ENCODE measurements at regions not wholly inside any gene's neighbourhood (a gene's known extent, or its start where the extent isn't known, plus 50 kb on each side); places are given as distances from the start of the nearest gene placed in this dataset.

DNA sequence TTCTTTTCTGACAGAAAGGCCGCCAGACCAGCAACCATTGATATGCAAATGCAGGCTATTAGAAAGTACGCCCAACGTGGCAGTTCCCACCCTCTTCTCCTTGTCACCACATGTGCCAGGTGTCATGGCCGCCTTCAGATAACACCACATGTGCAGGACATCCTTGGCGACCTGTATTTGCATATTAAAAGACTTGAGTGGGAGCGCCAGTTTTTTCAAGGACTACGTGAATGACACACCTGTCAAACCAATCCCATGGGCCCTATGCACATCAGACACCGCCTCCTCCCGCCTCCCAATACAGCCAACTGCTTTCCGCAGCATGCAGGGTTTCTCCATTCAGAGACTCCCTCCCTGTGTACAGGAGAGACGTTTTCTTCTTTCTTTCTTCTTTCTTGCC, 318.6 kb upstream of the FAR2 start:
- H3K9me3 Mint-ChIP-seq = peaks cover 9% of the 10 kb centered on the region
- peaks cover 11% of the 10 kb centered on the region for H3K36me3 Mint-ChIP-seq
- H3K27me3 Mint-ChIP-seq = peaks cover 6% of the 10 kb centered on the region
- H3K4me1 Mint-ChIP-seq (ENCODE audit: unreplicated experiment) = no peaks in the 10 kb centered on the region
- no peak for DNase-seq (ENCODE audit: extremely low spot score, unreplicated experiment)
- no peak overlapping the region for H3K4me3 Mint-ChIP-seq
- no peak overlapping the region for H3K27ac Mint-ChIP-seq
- no peak for TF ChIP-seq CTCF (conservative IDR thresholded peaks at IDR 0.05)

DNA sequence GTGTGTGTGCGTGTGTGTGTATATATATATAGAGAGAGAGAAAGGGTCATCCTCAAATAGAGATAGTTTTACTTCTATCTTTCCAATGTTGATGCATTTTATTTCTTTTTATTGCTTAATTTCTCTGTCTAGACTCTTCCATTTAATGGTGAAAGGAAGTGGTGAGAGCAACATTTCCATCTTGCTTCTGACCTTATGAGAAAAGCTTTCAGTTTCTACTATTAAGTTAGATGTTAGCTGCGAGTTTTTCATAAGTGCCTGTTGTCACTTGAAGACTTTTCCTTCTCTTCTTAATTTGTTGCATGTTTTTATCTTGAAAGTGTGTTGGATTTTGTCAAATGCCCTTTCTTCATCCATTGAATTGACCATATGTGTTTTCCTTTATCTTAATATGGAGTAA, 304.4 kb upstream of the FAR2 start:
- H3K9me3 Mint-ChIP-seq = no peaks in the 10 kb centered on the region
- H3K27ac Mint-ChIP-seq = no peak overlapping the region
- no peak overlapping the region for H3K4me3 Mint-ChIP-seq
- H3K36me3 Mint-ChIP-seq = no peaks in the 10 kb centered on the region
- DNase-seq (ENCODE audit: extremely low spot score, unreplicated experiment) = no peak
- TF ChIP-seq CTCF (conservative IDR thresholded peaks at IDR 0.05) = no peak
- no peaks in the 10 kb centered on the region for H3K27me3 Mint-ChIP-seq
- no peaks in the 10 kb centered on the region for H3K4me1 Mint-ChIP-seq (ENCODE audit: unreplicated experiment)

DNA sequence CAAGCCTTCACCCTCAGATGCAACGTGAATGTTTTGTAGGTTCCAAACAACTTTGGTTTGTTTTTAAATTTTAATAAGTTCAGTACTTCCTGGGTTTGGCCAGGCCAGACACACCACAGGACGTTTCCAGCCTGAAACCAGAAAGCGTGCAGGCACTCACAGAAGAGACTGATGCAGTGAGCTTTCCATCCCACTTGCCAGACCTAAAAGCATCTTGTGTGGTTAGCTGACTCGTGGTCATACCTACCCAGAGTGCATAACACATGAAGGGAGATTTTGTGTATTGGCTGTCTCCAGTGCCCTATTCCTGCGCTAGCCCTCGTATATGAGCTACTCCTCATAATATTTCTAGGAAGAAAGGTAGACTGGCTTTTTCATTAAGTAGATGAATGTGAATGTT, 297.3 kb upstream of the FAR2 start:
- Mint-ChIP-seq H3K27ac (no peak overlapping the region), H3K4me3 (no peak overlapping the region)
- DNase-seq (ENCODE audit: extremely low spot score, unreplicated experiment) = no peak

GRCh38 chr12:28855761-28856310, 293.2 kb upstream of the FAR2 start:
- no peak for TF ChIP-seq CTCF (conservative IDR thresholded peaks at IDR 0.05)
- Mint-ChIP-seq H3K27me3 (no peaks in the 10 kb centered on the region), H3K36me3 (no peaks in the 10 kb centered on the region), H3K4me3 (no peak overlapping the region), H3K27ac (no peak overlapping the region), H3K9me3 (no peaks in the 10 kb centered on the region), H3K4me1 (ENCODE audit: unreplicated experiment) (no peaks in the 10 kb centered on the region)
- DNase-seq (ENCODE audit: extremely low spot score, unreplicated experiment) = no peak

More for the DNA sequence above, 297.3 kb upstream of the FAR2 start:
- no peaks in the 10 kb centered on the region for H3K9me3 Mint-ChIP-seq
- no peaks in the 10 kb centered on the region for H3K4me1 Mint-ChIP-seq (ENCODE audit: unreplicated experiment)
- no peak for TF ChIP-seq CTCF (conservative IDR thresholded peaks at IDR 0.05)
- no peaks in the 10 kb centered on the region for H3K36me3 Mint-ChIP-seq
- H3K27me3 Mint-ChIP-seq = no peaks in the 10 kb centered on the region

DNA sequence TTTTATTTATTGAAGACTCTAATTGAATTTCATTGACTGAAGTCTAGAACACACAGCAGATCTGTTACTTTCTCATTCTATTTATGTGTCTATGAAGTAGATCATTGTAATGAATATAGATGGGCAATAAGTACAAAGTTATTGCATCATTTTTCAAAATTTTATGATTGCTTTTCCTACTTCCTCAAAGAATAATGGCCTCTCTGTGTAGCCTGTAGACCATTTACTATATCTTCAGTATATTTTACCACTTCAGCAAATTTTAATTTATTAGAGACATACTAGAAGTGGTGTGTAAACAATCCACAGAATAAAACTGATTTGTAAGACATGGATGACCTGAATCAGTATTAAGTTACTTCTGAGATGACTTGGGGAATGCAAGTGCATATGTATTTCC, 291.7 kb upstream of the FAR2 start:
- Mint-ChIP-seq H3K27me3 (no peaks in the 10 kb centered on the region), H3K4me3 (no peak overlapping the region), H3K9me3 (no peaks in the 10 kb centered on the region), H3K36me3 (no peaks in the 10 kb centered on the region), H3K27ac (no peak overlapping the region), H3K4me1 (ENCODE audit: unreplicated experiment) (no peaks in the 10 kb centered on the region)
- no peak for DNase-seq (ENCODE audit: extremely low spot score, unreplicated experiment)
- no peak for TF ChIP-seq CTCF (conservative IDR thresholded peaks at IDR 0.05)

GRCh38 chr12:28859551-28859950, 289.5 kb upstream of the FAR2 start:
- no peak overlapping the region for H3K4me3 Mint-ChIP-seq
- TF ChIP-seq CTCF (conservative IDR thresholded peaks at IDR 0.05) = no peak
- H3K27ac Mint-ChIP-seq = no peak overlapping the region
- no peak for DNase-seq (ENCODE audit: extremely low spot score, unreplicated experiment)
- H3K36me3 Mint-ChIP-seq = no peaks in the 10 kb centered on the region
- no peaks in the 10 kb centered on the region for H3K9me3 Mint-ChIP-seq
- H3K4me1 Mint-ChIP-seq (ENCODE audit: unreplicated experiment) = no peaks in the 10 kb centered on the region
- H3K27me3 Mint-ChIP-seq = no peaks in the 10 kb centered on the region

Data from type B pancreatic cell (in vitro differentiated cells).